NB4 (cell line): ENCODE measurements at regions not wholly inside any gene's neighbourhood (a gene's known extent, or its start where the extent isn't known, plus 50 kb on each side); places are given as distances from the start of the nearest gene placed in this dataset.
"Not testable (repeated sequence)": the region's sequence is repeated elsewhere in the genome, so short reads cannot be mapped to it uniquely, and the experiment has no call there.

Experiments
- DNase-seq: peaks from one replicate; pipeline ENCODE4 v3.0.0; 2010; ENCODE audit warnings: low read depth
- H3K4me3 ChIP-seq: one replicate; pipeline ENCODE4 v1.5.1; 2011; ENCODE audit warnings: mild to moderate bottlenecking, low read depth, low read length, moderate library complexity
- CTCF ChIP-seq: IDR thresholded peaks from one replicate; pipeline ENCODE4 v1.5.1; 2012; ENCODE audit warnings: low read depth, low read length
- MAX ChIP-seq: IDR thresholded peaks from 2 replicates; pipeline ENCODE4 v1.6.1; 2011; ENCODE audit warnings: low read depth, low read length
- MYC ChIP-seq: IDR thresholded peaks from 2 replicates; pipeline ENCODE4 v1.6.1; 2011; ENCODE audit warnings: low read depth, low read length
- POLR2A ChIP-seq: IDR thresholded peaks from 2 replicates; pipeline ENCODE4 v1.6.1; 2011; ENCODE audit warnings: mild to moderate bottlenecking; ENCODE audit not compliant: insufficient read length; ENCODE audit errors: extremely low read depth

- no peak for TF ChIP-seq POLR2A
- TF ChIP-seq MAX, result no peak
- no peak for TF ChIP-seq CTCF
- no peak for TF ChIP-seq MYC
- H3K4me3 ChIP-seq, result no peak overlapping the region
- DNase-seq, result no peak
Measured at GRCh38 chr11:21727102-21727501, 465.8 kb upstream of the ANO5 start.

GRCh38 chr11:21736404-21736803 is 456.5 kb upstream of the ANO5 start:
- no peak overlapping the region for H3K4me3 ChIP-seq
- DNase-seq, result no peak
- TF ChIP-seq MYC (no peak), MAX (no peak), POLR2A (no peak), CTCF (no peak)

GRCh38 chr11:21752475-21753243 is 440.2 kb upstream of the ANO5 start:
- not testable (repeated sequence) for DNase-seq

GRCh38 chr11:21753244-21753767 is 439.6 kb upstream of the ANO5 start:
- not testable (repeated sequence) for H3K4me3 ChIP-seq, DNase-seq

More at GRCh38 chr11:21752475-21753243, 440.2 kb upstream of the ANO5 start:
- H3K4me3 ChIP-seq, result not testable (repeated sequence)

- peak; percentile 0 for DNase-seq
- TF ChIP-seq MAX (no peak), MYC (no peak), POLR2A (no peak)
Measured at GRCh38 chr11:21761000-21761399, 431.9 kb upstream of the ANO5 start.

GRCh38 chr11:21768388-21768787 is 424.5 kb upstream of the ANO5 start:
- no peak for DNase-seq
- no peak overlapping the region for H3K4me3 ChIP-seq
- TF ChIP-seq MYC (no peak), POLR2A (no peak), MAX (no peak), CTCF (no peak)

More at GRCh38 chr11:21761000-21761399, 431.9 kb upstream of the ANO5 start:
- H3K4me3 ChIP-seq, result no peak overlapping the region

GRCh38 chr11:21769188-21769587 is 423.7 kb upstream of the ANO5 start:
- DNase-seq, result no peak
- TF ChIP-seq POLR2A (no peak), MYC (no peak), CTCF (no peak), MAX (no peak)
- H3K4me3 ChIP-seq, result no peak overlapping the region
